Parathyroid adenoma (tissue), 2 donors: ENCODE measurements at regions not wholly inside any gene's neighbourhood (a gene's known extent, or its start where the extent isn't known, plus 50 kb on each side); places are given as distances from the start of the nearest gene placed in this dataset.
"Not testable (repeated sequence)": the region's sequence is repeated elsewhere in the genome, so short reads cannot be mapped to it uniquely, and the experiment has no call there.

Source experiments
- H2AFZ ChIP-seq: fragments of 300-600 bp; sonication (generic); one replicate; pipeline ENCODE4 v1.7.0; 2017; ENCODE audit warnings: antibody characterized with exemption, mild to moderate bottlenecking
- H3K27ac ChIP-seq: fragments of 300-600 bp; sonication (generic); one replicate; pipeline ENCODE4 v1.7.0; 2017
- H3K27me3 ChIP-seq: fragments of 300-600 bp; sonication (generic); one replicate; pipeline ENCODE4 v1.7.0; 2017; ENCODE audit warnings: low read length; ENCODE audit not compliant: control insufficient read depth, insufficient read depth
- H3K36me3 ChIP-seq: fragments of 300-600 bp; sonication (generic); one replicate; pipeline ENCODE4 v1.7.0; 2017; ENCODE audit warnings: low read length; ENCODE audit not compliant: control insufficient read depth, insufficient read depth
- H3K4me1 ChIP-seq: fragments of 300-600 bp; sonication (generic); one replicate; pipeline ENCODE4 v1.7.0; 2017; ENCODE audit warnings: control low read depth
- H3K4me2 ChIP-seq: fragments of 300-600 bp; sonication (generic); one replicate; pipeline ENCODE4 v1.7.0; 2017; ENCODE audit warnings: low read length
- H3K4me3 ChIP-seq: fragments of 300-600 bp; sonication (generic); one replicate; pipeline ENCODE4 v1.7.0; 2017; ENCODE audit warnings: low read depth, low read length
- H3K79me2 ChIP-seq: fragments of 300-600 bp; sonication (generic); one replicate; pipeline ENCODE4 v1.7.0; 2017; ENCODE audit warnings: control low read depth
- H3K9ac ChIP-seq: fragments of 300-600 bp; sonication (generic); one replicate; pipeline ENCODE4 v1.7.0; 2017; ENCODE audit warnings: mild to moderate bottlenecking
- H3K9me3 ChIP-seq: fragments of 300-600 bp; sonication (generic); one replicate; pipeline ENCODE4 v1.7.0; 2017; ENCODE audit warnings: low read length; ENCODE audit not compliant: control insufficient read depth
- CTCF ChIP-seq: fragments of 300-600 bp; sonication (generic); IDR thresholded peaks from one replicate; pipeline ENCODE4 v1.7.0; 2017; ENCODE audit warnings: antibody characterized with exemption, mild to moderate bottlenecking
- donor health status: primary hyperparathyroidism.

GRCh38 chr5:98540056-98540455 lies 233.4 kb upstream of the RGMB start:
- H3K27me3 ChIP-seq = no peaks in the 10 kb centered on the region

GRCh38 chr5:98541641-98542040 lies 231.8 kb upstream of the RGMB start:
- no peak overlapping the region for H3K9ac ChIP-seq
- no peak for TF ChIP-seq CTCF

More at GRCh38 chr5:98540056-98540455, 233.4 kb upstream of the RGMB start:
- Histone ChIP-seq H2AFZ (no peak overlapping the region), H3K36me3 (no peaks in the 10 kb centered on the region), H3K4me1 (no peaks in the 10 kb centered on the region), H3K79me2 (no peaks in the 10 kb centered on the region), H3K27ac (no peak overlapping the region), H3K9ac (no peak overlapping the region), H3K4me3 (no peak overlapping the region), H3K4me2 (no peak overlapping the region), H3K9me3 (no peaks in the 10 kb centered on the region)
- no peak for TF ChIP-seq CTCF

GRCh38 chr5:98543490-98543889 lies 230.0 kb upstream of the RGMB start:
- H3K9ac ChIP-seq = no peak overlapping the region
- H3K4me2 ChIP-seq = no peak overlapping the region
- no peak for TF ChIP-seq CTCF
- H3K4me1 ChIP-seq = no peaks in the 10 kb centered on the region
- no peaks in the 10 kb centered on the region for H3K79me2 ChIP-seq
- H3K9me3 ChIP-seq = no peaks in the 10 kb centered on the region
- no peaks in the 10 kb centered on the region for H3K36me3 ChIP-seq
- no peak overlapping the region for H2AFZ ChIP-seq
- no peak overlapping the region for H3K4me3 ChIP-seq
- H3K27ac ChIP-seq = no peak overlapping the region
- H3K27me3 ChIP-seq = no peaks in the 10 kb centered on the region

More at GRCh38 chr5:98541641-98542040, 231.8 kb upstream of the RGMB start:
- no peak overlapping the region for H3K27ac ChIP-seq
- H3K9me3 ChIP-seq = no peaks in the 10 kb centered on the region
- no peaks in the 10 kb centered on the region for H3K4me1 ChIP-seq
- no peak overlapping the region for H2AFZ ChIP-seq
- no peak overlapping the region for H3K4me3 ChIP-seq
- no peaks in the 10 kb centered on the region for H3K79me2 ChIP-seq
- H3K27me3 ChIP-seq = no peaks in the 10 kb centered on the region
- no peaks in the 10 kb centered on the region for H3K36me3 ChIP-seq
- H3K4me2 ChIP-seq = no peak overlapping the region

- H2AFZ ChIP-seq, H3K9me3 ChIP-seq, H3K36me3 ChIP-seq, H3K4me2 ChIP-seq, H3K4me1 ChIP-seq, H3K79me2 ChIP-seq, H3K27me3 ChIP-seq, H3K9ac ChIP-seq, H3K27ac ChIP-seq, H3K4me3 ChIP-seq: not testable (repeated sequence)
Observed at GRCh38 chr5:98546924-98547323, 226.5 kb upstream of the RGMB start.

- Histone ChIP-seq H3K27ac (no peak overlapping the region), H3K4me1 (no peaks in the 10 kb centered on the region), H3K36me3 (no peaks in the 10 kb centered on the region)
Observed at GRCh38 chr5:98556712-98557111, 216.8 kb upstream of the RGMB start.

More at GRCh38 chr5:98556712-98557111, 216.8 kb upstream of the RGMB start:
- TF ChIP-seq CTCF = no peak
- Histone ChIP-seq H3K79me2 (no peaks in the 10 kb centered on the region), H2AFZ (no peak overlapping the region), H3K4me3 (no peak overlapping the region), H3K9me3 (no peaks in the 10 kb centered on the region), H3K9ac (no peak overlapping the region), H3K27me3 (no peaks in the 10 kb centered on the region), H3K4me2 (no peak overlapping the region)
